Tibial artery (tissue), 4 donors: ENCODE measurements at regions not wholly inside any gene's neighbourhood (a gene's known extent, or its start where the extent isn't known, plus 50 kb on each side); places are given as distances from the start of the nearest gene placed in this dataset.
A peak's percentile ranks its signal among the peaks of the same experiment; 100 is the strongest.

Experiments
- DNase-seq, 2 donors: peaks; one replicate each; pipeline ENCODE4 v3.0.0-alpha.2; 2019
- H3K27ac ChIP-seq, 2 donors: fragments of 200-600 bp; sonication (generic) in 1 of 2; 1 replicate in 1 of 2; 2 replicates in 1 of 2; pipeline ENCODE4 v1.5.1; 2018 to 2019; ENCODE audit warnings: mild to moderate bottlenecking in 1 of 2
- H3K27me3 ChIP-seq, 2 donors: fragments of 200-600 bp; sonication (generic) in 1 of 2; one replicate each; pipeline versions ENCODE4 v1.5.1 to v1.6.0; 2016 to 2019
- H3K36me3 ChIP-seq, 3 donors: fragments of 200-600 bp; sonication (generic) in 2 of 3; one replicate each; pipeline ENCODE4 v1.5.1; 2016 to 2019; ENCODE audit warnings: mild to moderate bottlenecking in 2 of 3
- H3K4me1 ChIP-seq, 4 donors: fragments of 200-600 bp; sonication (generic) in 2 of 4; 1 replicate in 3 of 4; 2 replicates in 1 of 4; pipeline ENCODE4 v1.5.1; 2016 to 2019
- H3K4me3 ChIP-seq, 2 donors: fragments of 200-600 bp; sonication (generic) in 1 of 2; 1 replicate in 1 of 2; 2 replicates in 1 of 2; pipeline ENCODE4 v1.5.1; 2018 to 2019; ENCODE audit warnings: mild to moderate bottlenecking in 2 of 2
- H3K9me3 ChIP-seq, 3 donors: fragments of 200-600 bp; sonication (generic) in 1 of 3; one replicate each; pipeline ENCODE4 v1.5.1; 2016 to 2019
- CTCF ChIP-seq, 2 experiments: fragments of 200-600 bp in 1 of 2; fragments of 450-650 bp in 1 of 2; IDR thresholded peaks; one replicate each; pipeline ENCODE4 v1.5.1; 2017 to 2019; ENCODE audit warnings: antibody characterized with exemption in 2 of 2, mild to moderate bottlenecking in 1 of 2, moderate library complexity in 1 of 2
- intact Hi-C: fragments of 100-400 bp; cut with DNase I; formaldehyde crosslinking; loops from one replicate; pipeline ENCODE4 v1.15.0; 2023; ENCODE audit warnings: low total_unique reads

DNA sequence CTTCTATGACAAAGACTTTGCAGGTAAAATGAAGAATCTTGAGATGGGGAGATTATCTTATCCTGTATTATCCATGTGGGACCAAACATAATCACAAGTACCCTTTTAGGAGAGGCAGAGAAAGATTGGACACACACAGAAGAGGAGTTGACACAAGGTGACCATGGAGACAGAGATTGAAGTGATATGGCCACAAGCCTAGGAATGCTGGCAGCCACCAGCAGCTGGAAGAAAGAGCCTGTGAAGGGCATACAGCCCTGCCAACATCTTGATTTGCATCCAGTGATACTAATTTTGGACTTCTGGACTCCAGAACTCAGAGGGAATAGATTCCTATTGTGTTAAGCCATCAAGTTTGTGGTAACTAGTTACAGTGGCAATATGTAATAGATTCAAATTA lies 78.1 kb downstream of the RPS29 start:
- Histone ChIP-seq H3K27me3 (no peaks in the 10 kb centered on the region), H3K4me3 (no peak overlapping the region), H3K27ac (no peak overlapping the region), H3K4me1 (no peaks in the 10 kb centered on the region), H3K9me3 (peaks cover 0 to 4% (median 0%) of the 10 kb centered on the region in 3 donors), H3K36me3 (no peaks in the 10 kb centered on the region)
- no peak for TF ChIP-seq CTCF (IDR thresholded peaks at IDR 0.05)
- intact Hi-C loops, result no loop called here
- no peak for DNase-seq

GRCh38 chr14:49506650-49507049 lies 79.5 kb downstream of the RPS29 start:
- no peak for TF ChIP-seq CTCF (IDR thresholded peaks at IDR 0.05)
- no peak overlapping the region for H3K4me3 ChIP-seq
- H3K27me3 ChIP-seq, result no peaks in the 10 kb centered on the region
- H3K27ac ChIP-seq, result no peak overlapping the region
- DNase-seq, result no peak
- no peaks in the 10 kb centered on the region for H3K4me1 ChIP-seq
- intact Hi-C loops, result no loop called here
- no peaks in the 10 kb centered on the region for H3K36me3 ChIP-seq
- peaks cover 0 to 4% (median 0%) of the 10 kb centered on the region in 3 donors for H3K9me3 ChIP-seq

DNA sequence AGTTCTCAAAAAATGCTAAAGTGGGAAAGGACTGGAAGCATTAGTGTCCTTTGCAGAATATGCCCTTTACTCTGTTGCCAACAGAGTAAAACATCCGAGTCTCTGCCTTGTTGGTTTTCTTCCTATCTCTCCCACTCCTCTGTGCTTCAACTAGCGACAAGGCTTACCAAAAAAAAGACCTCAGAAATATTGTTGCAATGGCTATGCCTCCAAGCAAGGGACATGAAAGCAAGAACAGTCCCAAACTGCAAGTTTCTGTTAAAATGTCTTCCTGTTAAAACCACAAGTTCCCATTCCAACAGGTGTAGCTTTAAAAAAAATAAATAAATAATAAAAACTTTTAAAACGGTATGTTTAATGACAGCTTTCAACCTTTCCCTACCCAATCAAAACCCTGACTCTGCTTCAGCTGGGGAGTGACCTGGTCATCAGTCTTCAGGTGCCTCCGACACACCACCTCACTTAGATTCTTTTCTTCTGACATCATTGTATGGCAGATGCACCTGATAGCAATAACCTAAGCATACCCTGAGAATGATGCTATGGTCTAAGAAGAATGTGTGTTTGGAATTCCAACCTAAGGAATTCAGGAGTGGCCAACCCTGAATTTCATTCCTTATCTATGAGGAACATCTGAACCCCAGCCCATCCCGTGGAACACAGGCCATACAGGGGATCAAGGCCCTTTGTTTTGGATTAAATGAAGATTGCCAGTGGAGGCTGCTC lies 81.0 kb downstream of the RPS29 start:
- TF ChIP-seq CTCF (IDR thresholded peaks at IDR 0.05), result no peak
- no peaks in the 10 kb centered on the region for H3K4me1 ChIP-seq
- H3K36me3 ChIP-seq, result no peaks in the 10 kb centered on the region
- H3K9me3 ChIP-seq, result peaks cover 0 to 4% (median 0%) of the 10 kb centered on the region in 3 donors
- no peak overlapping the region for H3K27ac ChIP-seq
- peaks cover 0 to 7% of the 10 kb centered on the region in 2 donors for H3K27me3 ChIP-seq
- DNase-seq, result no peak
- no peak overlapping the region for H3K4me3 ChIP-seq
- intact Hi-C loops, result no loop called here

- Histone ChIP-seq H3K4me1 (no peaks in the 10 kb centered on the region), H3K36me3 (no peaks in the 10 kb centered on the region), H3K9me3 (no peaks in the 10 kb centered on the region), H3K27me3 (peaks cover 0 to 15% of the 10 kb centered on the region in 2 donors), H3K4me3 (no peak overlapping the region), H3K27ac (no peak overlapping the region)
- peak; percentile 73 to 78 for TF ChIP-seq CTCF (IDR thresholded peaks at IDR 0.05)
- no peak for DNase-seq
- intact Hi-C loops, result no loop called here
Observed at GRCh38 chr14:49497725-49498348, 88.3 kb downstream of the RPS29 start.

- Histone ChIP-seq H3K27ac (no peak overlapping the region), H3K27me3 (peaks cover 0 to 15% of the 10 kb centered on the region in 2 donors), H3K9me3 (no peaks in the 10 kb centered on the region), H3K36me3 (no peaks in the 10 kb centered on the region), H3K4me3 (no peak overlapping the region), H3K4me1 (no peaks in the 10 kb centered on the region)
- no peak for TF ChIP-seq CTCF (IDR thresholded peaks at IDR 0.05)
- intact Hi-C loops, result no loop called here
- no peak for DNase-seq
Observed at GRCh38 chr14:49497267-49497666, 88.9 kb downstream of the RPS29 start.
